GM12892 (cell line): ENCODE measurements at regions not wholly inside any gene's neighbourhood (a gene's known extent, or its start where the extent isn't known, plus 50 kb on each side); places are given as distances from the start of the nearest gene placed in this dataset.

ENCODE experiments used
- DNase-seq: peaks from one replicate; pipeline ENCODE4 v3.0.0; 2011; ENCODE audit not compliant: insufficient read length
- FAIRE-seq: peaks from 2 replicates; lab custom pipeline; 2011; peaks lifted over from hg19 to GRCh38; lab: Jason Lieb, UNC
- POLR2A ChIP-seq: IDR thresholded peaks from 2 replicates; pipeline ENCODE4 v1.6.1; 2011; ENCODE audit warnings: low read depth, low read length, control low read depth
- POLR2AphosphoS5 ChIP-seq: IDR thresholded peaks from 2 replicates; pipeline ENCODE4 v1.6.1; 2011; ENCODE audit warnings: low read depth, low read length, control low read depth
- TAF1 ChIP-seq: IDR thresholded peaks from 2 replicates; pipeline ENCODE4 v1.6.1; 2011; ENCODE audit warnings: low read depth, mild to moderate bottlenecking, control low read depth, low read length, borderline replicate concordance

DNA sequence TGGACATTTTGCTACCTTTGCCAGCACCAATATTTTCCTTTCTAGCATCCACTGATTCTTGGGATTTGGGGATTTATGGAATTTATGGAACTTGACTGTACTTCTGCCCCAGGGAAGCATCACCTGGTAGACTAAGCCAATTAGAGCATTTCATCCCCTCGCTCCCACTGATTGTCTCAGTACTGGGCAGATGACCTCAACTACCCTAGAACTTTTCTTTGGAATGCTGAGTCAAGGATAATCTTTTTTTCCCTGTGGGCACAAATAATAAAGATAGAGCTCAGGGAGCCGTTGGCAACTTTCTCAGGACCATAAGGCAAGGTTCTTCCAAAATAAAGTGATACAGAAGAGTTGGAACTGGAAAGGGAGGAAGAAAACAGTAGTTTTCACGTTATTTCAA, 438.4 kb downstream of the PLK2 start:
- TF ChIP-seq POLR2A: no peak
- TF ChIP-seq TAF1: no peak
- TF ChIP-seq POLR2AphosphoS5: no peak
- no peak for FAIRE-seq

DNA sequence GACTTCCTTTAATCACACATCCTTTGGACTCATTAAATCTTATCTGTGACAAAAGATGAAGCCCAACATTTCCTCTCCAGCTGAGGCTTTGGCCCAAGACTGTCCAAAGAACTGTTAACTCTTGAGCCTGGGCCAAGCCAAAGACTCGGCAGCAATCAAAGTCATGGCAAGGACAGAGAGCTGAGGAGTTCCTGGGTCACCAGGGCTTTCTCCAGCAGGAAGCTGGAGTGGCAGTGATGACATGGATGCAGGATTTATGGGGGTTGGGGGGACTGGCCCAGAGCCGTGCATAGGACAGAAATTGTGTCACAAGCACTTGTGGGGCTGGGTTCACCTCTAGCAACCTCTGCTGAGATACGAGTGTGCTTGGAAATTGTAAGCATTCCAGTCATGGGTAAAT, 440.3 kb downstream of the PLK2 start:
- DNase-seq (no peak), FAIRE-seq (no peak)
- TF ChIP-seq POLR2A: no peak
- no peak for TF ChIP-seq TAF1
- TF ChIP-seq POLR2AphosphoS5: no peak

More for the DNA sequence above, 438.4 kb downstream of the PLK2 start:
- DNase-seq: no peak

DNA sequence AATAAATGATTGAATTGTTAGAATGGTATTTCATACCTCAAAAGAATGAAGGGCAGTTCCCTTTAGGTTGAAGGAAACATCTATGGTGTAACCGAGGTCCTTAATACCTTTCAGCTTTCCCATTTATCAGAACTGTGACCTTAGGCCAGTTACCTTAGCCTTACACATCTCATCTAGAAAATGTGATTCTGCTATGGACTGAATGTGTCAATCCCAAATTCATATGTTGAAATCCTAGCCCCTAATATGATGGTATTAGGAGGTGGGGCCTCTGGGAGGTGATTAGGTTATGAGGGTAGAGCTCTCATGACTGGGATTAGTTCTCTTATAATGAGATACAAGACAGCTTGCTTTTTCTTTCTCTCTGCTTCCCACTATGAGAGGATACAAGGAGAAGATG, 441.9 kb downstream of the PLK2 start:
- FAIRE-seq (no peak), DNase-seq (no peak)
- TF ChIP-seq POLR2AphosphoS5 (no peak), TAF1 (no peak), POLR2A (no peak)

DNA sequence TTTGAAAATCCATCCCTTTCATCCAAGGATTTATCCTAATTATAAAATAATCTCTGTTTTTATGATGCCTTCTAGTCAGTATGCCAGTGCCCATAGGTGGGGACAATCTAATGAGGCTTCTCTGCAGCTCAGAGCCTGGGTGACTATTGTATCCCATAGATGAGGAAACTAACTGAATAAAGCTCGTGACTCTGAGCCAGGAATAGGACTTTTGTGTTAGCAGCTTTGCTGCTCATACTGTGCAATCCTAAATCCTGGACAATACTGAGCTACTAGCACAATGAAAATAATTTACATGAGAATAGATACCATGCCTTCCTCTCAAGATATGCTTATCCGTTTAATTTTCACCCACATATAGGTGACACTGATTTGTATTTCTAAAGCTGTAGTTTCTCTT, 443.0 kb downstream of the PLK2 start:
- DNase-seq (no peak), FAIRE-seq (no peak)
- TF ChIP-seq TAF1 (no peak), POLR2A (no peak), POLR2AphosphoS5 (no peak)

DNA sequence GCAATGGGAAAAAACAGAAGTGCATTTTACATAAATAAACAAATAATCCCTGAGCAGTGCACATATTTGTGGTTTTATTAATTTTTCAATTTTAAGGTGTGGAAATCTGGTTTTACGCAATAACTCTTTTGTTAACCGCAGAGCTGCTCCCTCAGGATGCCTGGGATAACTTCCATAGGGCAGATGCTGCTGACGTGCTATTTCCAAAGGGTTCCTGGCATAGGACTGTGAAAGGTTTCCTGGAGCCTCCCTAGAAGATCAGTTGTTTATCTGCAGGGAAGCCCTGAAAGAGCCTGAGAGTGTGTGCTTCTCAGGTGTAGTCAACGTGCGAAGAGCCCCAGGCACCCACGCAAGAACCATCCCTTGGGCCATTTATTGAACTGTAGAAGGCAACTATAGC, 443.5 kb downstream of the PLK2 start:
- TF ChIP-seq POLR2A: no peak
- no peak for TF ChIP-seq TAF1
- no peak for TF ChIP-seq POLR2AphosphoS5
- no peak for DNase-seq
- FAIRE-seq: no peak

DNA sequence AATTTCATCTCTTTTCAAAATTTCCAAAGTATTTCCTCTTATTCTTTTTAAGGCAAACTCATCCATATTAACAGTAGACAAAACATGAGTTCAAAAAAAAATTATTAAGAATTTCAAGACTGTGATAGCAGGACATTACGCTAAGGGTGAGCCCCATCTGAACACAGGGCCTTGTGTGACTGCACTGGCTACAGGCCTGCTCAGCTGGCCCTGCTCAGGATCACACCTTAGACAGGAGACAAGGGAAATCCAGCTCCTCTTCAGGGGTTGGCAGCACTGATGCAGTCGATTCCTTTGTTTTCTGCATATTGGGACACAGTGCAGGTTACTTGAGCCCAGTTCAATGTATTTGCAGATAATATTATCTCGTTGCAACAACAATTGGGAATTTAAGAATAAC, 444.7 kb downstream of the PLK2 start:
- DNase-seq (no peak), FAIRE-seq (no peak)
- no peak for TF ChIP-seq POLR2AphosphoS5
- TF ChIP-seq POLR2A: no peak
- no peak for TF ChIP-seq TAF1

DNA sequence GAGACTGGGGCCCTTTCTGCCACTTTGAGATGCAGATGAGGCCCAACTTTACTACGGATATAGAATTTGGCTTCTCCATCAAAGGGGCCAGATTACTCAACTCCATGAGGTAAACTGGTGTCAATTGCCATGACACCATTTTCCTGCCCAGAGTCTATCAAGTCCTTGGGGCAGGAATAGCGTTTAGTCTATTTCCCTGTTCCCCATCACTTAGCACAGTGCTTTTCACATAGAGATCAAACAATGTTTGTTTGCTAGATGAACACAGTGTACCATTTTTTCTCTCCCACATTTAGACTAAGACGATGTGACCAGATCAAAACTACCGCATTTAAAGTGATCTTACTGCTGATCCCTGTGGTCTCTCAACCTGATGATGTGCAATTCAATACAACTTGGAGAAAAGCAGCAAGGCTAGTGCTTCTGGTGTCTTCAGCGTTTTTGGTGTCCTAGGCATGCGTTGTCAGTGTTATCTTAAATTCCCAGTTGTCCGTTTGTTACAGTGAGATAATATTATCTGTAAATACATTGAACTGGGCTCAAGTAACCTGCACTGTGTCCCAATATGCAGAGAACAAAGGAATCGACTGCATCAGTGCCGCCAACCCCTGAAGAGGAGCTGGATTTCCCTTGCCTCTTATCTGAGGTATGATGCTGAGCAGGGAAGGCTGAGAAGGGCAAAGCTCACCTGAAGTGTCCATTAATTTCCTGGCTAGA, 446.2 kb downstream of the PLK2 start:
- DNase-seq (no peak), FAIRE-seq (no peak)
- TF ChIP-seq POLR2A (no peak), TAF1 (no peak), POLR2AphosphoS5 (no peak)

DNA sequence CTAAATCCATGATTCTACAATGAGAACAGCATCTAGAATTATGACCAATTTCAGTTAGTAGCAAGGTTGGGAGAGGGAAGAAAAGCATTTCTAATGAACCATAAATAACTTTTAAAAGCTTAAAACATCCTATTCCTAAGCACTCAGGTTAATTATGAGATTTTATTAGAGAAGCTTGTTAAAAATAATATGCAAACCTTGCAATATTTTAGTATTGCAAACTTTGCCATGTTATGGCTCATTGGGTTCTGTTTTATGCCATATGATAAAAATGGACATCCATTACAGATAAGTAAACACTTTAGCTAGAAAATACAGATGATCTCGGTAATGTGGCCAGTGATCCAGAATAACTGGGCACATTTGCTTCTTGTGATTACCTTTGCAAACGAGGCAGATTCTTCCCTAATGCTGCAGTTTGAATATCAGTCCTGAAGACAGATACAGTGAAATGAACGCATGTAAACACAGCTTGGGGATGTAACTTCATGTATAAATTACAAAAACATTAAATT, 447.0 kb downstream of the PLK2 start:
- TF ChIP-seq POLR2A: no peak
- TF ChIP-seq TAF1: no peak
- no peak for TF ChIP-seq POLR2AphosphoS5

DNA sequence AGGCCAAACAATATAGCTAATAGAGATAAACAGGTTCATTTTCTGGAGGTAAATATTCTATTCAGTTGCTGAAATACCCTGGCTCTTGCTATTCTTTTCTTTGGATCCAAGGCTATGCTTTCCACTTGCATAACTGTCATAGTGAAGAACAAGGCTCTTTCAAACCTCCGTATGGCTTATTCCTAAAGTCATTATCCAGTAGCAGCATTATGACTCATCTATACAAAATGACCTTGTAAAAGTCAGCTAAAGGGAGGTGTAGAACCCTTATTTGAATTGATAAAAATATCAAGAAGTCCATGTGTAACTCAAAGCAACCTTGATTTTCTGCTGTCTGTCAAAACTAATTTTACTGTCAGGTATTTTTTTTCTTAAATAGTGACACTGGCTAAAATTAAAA, 447.8 kb downstream of the PLK2 start:
- TF ChIP-seq POLR2A: no peak
- no peak for TF ChIP-seq POLR2AphosphoS5
- no peak for DNase-seq
- no peak for FAIRE-seq

More for the DNA sequence above, 447.0 kb downstream of the PLK2 start:
- DNase-seq: no peak
- FAIRE-seq: no peak

DNA sequence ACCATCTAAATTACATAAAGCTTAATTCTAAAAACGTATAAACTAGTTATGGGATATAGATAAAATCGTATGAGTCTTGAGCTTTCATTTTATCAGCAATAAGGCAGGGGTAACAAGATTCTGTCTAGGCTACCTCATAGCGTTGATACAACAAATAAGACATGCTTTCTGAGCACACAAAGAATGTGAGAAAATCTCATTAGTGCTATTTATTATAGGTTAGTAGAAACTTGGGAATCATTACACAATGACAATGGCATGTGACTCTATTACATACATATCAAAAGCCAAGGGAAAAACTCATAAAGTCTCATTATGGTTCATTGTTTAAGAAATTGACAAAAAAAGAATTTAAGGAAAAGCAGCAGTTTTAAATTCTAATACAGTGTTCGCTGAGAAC, 448.6 kb downstream of the PLK2 start:
- FAIRE-seq (no peak), DNase-seq (no peak)
- TF ChIP-seq POLR2A (no peak), POLR2AphosphoS5 (no peak), TAF1 (no peak)

DNA sequence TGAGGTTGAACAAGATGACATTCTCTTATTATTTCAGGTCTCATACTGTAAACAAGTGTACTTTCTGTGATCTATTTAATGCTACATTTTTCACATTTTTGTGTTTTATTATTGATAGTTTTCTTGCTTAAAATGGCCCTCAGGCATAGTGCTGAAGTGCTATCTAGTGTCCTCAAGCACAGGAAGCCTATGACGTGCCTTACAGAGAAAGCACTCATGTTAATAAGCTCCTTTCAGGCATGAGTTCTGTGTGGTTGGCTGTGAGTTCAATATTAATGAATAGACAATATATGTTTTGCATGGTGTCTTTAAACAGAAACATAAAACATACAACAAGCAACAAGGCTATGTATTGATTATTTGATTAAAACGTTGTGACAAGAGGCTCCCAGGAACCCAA, 450.1 kb downstream of the PLK2 start:
- TF ChIP-seq POLR2A (no peak), TAF1 (no peak), POLR2AphosphoS5 (no peak)
- DNase-seq (no peak), FAIRE-seq (no peak)

DNA sequence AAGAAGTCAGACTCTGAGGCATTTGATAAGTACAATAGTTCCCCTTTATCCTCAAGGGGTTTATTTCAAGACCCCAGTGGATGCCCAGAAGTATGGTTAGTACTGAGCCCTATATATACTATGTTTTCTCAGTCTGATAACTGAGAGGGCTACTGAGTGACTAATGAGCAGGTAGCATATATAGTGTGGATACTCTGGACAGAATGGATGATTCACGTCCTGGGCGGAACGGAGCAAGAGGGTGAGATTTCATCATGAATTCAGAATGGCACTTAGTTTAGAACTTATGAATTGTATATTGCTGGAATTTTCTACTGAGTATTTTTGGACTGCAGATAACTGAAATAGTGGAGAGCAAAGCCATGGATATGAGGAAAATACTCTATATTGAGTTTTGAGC, 457.6 kb downstream of the PLK2 start:
- TF ChIP-seq POLR2A (no peak), TAF1 (no peak), POLR2AphosphoS5 (no peak)
- no peak for FAIRE-seq
- no peak for DNase-seq
